GM12872 (cell line): ENCODE measurements at regions not wholly inside any gene's neighbourhood (a gene's known extent, or its start where the extent isn't known, plus 50 kb on each side); places are given as distances from the start of the nearest gene placed in this dataset.

ENCODE experiments used
- TF ChIP-seq, protein P1 (sequence below): IDR thresholded peaks from 3 replicates; pipeline ENCODE4 v1.5.1; 2011; ENCODE audit warnings: low read depth, mild to moderate bottlenecking, low read length, moderate library complexity; ENCODE audit not compliant: insufficient read depth

DNA sequence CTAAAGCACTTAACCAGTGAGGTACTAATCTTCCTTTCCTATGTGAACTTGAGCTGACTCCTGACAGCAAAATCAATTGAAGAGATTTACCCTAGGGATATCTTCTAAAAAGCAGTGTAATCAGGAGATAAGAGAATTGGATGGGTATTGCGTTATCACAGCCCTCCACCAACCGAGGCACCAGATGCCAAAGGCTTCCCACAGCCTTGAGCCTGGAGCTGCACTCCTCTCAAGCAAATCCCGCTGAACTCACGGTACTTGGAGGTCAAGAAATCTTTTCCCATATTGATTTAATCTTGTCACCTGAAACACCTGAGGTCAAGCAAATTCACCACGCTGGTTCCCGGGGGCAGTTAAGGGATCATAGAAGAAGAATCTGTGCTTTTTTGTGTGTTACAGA lies 346.8 kb downstream of the TBL1XR1 start:
- TF ChIP-seq, protein P1, sequence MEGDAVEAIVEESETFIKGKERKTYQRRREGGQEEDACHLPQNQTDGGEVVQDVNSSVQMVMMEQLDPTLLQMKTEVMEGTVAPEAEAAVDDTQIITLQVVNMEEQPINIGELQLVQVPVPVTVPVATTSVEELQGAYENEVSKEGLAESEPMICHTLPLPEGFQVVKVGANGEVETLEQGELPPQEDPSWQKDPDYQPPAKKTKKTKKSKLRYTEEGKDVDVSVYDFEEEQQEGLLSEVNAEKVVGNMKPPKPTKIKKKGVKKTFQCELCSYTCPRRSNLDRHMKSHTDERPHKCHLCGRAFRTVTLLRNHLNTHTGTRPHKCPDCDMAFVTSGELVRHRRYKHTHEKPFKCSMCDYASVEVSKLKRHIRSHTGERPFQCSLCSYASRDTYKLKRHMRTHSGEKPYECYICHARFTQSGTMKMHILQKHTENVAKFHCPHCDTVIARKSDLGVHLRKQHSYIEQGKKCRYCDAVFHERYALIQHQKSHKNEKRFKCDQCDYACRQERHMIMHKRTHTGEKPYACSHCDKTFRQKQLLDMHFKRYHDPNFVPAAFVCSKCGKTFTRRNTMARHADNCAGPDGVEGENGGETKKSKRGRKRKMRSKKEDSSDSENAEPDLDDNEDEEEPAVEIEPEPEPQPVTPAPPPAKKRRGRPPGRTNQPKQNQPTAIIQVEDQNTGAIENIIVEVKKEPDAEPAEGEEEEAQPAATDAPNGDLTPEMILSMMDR: no peak

DNA sequence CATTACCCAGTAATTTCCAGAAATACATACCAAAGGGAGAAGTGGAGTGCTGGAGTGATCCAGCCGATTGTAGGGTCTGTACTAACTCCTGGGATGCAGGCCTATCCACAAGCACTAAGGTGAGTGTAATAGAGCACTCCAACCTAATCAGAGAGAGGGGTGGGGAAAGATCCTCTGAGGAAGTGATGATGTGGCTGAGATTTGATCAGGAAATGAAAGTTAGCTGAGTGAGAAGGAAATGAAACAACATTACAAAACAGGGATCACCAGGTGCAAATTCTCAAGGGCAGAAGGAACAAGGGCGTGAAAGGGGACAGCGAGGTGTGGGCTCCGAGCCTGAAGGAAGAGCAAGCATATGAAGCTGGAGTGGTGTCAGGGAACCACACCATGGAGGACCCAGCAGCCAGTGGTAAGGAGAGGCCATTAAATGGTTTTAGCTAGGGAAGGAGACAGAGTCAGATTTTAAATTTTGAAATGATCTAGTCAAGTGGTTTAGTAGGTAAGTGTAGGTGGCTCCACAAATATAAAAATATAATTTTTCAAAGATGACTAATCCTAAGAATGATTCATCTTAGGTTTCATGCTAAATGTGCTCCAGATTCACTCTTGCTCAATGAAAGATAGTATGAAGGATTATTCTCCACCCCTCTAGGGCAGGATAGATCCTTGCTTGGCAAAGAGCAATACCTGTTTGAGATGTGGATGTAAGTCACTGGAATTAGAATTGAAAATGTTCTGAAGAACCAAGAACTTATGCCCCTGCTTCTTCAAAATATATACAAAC lies 348.7 kb downstream of the TBL1XR1 start:
- TF ChIP-seq, protein P1: no peak

DNA sequence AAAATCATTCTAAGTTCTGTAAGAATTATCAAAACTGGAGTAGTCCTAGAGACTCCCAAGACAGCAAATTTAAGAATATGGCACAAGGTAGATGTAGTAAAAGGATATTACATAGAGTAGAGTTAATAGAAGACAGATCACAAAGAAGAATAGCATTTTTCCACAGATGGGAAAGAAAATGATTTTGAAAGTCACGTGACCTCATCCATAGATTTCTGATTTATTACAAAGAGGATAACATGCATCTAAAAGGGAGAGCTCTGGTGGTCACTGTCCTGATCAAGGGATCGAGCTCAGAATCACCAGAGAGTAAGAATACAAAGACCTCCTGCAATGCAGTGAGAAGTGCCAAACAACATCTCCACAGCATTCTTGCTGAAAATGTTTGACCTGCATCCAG lies 354.4 kb downstream of the TBL1XR1 start:
- TF ChIP-seq, protein P1: no peak

DNA sequence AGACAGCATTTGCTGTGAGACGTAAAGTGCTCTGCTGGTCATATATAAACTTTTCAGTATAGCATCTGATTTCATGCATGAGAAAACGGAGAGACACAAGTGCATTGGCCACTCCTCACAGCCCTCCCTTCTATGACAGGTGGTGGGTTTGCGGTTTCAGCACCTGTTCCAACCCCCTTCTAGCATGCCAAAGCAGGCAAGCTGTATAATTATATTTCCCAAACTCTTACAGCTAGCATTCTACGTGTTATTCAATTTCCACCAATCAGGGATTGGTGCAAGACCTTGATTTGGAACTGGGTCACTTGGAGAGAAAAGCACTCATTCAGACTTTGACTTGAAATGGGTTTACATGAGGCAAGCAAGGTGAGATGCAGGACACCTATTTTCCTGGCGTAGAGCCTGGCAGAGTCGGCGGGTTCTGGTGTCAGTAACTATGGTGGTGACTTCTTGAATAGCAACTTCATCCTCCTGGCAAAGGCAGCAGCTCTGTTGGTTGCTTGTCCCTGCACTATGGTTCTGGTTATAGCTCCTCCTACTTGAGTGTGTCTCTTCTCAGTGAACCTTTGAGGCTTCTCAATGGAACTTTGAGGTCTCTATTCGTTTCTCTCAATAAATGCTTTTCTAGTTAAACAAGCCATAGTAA lies 356.5 kb downstream of the TBL1XR1 start:
- TF ChIP-seq, protein P1: no peak

DNA sequence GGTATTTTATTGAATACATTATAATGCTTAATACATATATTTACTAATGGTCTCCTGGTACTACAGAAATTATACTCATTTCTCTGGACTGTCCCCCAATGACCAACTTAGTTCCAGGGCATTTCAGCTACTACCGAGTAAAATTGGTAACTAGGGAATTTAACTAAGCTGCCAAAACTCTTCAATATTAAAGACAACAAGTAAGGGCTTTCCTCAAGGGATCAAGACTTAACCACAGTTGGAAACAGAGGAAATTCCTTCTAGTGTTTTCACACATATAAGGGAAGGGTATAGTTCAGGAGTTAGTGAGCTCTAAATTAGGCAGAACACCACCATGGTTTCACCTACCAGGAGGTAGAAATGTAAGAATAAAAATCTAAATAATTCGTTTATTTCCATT lies 357.4 kb downstream of the TBL1XR1 start:
- TF ChIP-seq, protein P1: no peak

DNA sequence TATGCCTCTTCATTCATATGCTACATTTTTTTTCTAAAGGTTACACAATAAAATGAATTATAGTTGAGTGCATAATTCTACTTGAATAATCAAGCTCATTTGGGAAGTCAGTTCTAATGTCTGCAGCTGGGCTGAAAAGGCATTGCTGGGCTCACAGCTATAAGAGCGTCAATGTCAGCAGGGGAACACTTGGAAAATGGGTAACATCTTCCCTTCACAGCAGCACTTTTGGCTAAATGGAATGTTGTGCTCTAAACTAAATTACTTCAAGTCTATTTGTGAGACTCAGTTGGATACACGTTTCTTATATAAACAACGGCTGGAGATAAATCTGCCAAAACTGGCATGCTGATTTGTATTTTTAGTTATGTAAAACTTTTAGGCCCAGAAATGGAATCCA lies 357.8 kb downstream of the TBL1XR1 start:
- TF ChIP-seq, protein P1: no peak

DNA sequence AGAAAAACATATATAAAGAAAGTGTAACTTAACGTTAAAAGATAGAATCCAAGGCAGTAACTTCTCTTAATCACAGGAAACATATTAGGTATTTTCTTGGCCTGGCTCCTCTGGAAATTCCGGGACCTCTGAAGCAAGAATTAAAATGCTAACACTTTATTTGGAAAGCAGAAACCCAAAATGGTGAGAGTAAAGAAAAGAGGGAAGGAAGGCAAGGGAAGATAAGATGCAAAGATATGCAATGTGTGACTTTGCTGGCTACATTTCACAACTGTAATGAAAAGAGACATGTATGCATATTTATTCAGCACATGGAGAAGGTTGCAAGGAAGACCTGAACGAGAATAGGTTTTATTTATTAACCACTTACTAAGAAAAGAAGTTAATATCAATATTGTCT lies 372.5 kb downstream of the TBL1XR1 start:
- TF ChIP-seq, protein P1: no peak
